OCI-LY1 (cell line): ENCODE measurements at regions not wholly inside any gene's neighbourhood (a gene's known extent, or its start where the extent isn't known, plus 50 kb on each side); places are given as distances from the start of the nearest gene placed in this dataset.

ENCODE experiments used
- H2AFZ ChIP-seq: fragments of 200-600 bp; sonication (generic), shearing (Covaris generic); 2 replicates; pipeline ENCODE4 v1.6.0; 2014; ENCODE audit warnings: antibody characterized with exemption, mild to moderate bottlenecking, low read length
- H3F3A ChIP-seq: fragments of 200-600 bp; sonication (generic), shearing (Covaris generic); 2 replicates; pipeline ENCODE4 v1.6.0; 2014; ENCODE audit warnings: mild to moderate bottlenecking, antibody characterized with exemption, low read length, moderate library complexity; ENCODE audit not compliant: insufficient read depth
- H3K27ac ChIP-seq: fragments of 200-600 bp; sonication (generic); 2 replicates; pipeline ENCODE4 v1.5.1; 2014; ENCODE audit warnings: low read length, mixed run types, mild to moderate bottlenecking, low read depth; ENCODE audit not compliant: poor library complexity, severe bottlenecking
- H3K27me3 ChIP-seq: fragments of 200-600 bp; sonication (generic); 2 replicates; pipeline ENCODE4 v1.6.0; 2014; ENCODE audit warnings: antibody characterized with exemption, mild to moderate bottlenecking, low read length, moderate library complexity; ENCODE audit not compliant: insufficient read depth
- H3K36me3 ChIP-seq: fragments of 200-600 bp; sonication (generic); 2 replicates; pipeline ENCODE4 v1.6.1; 2014; ENCODE audit warnings: mild to moderate bottlenecking, antibody characterized with exemption, low read length, moderate library complexity, mixed read lengths; ENCODE audit not compliant: insufficient read depth
- H3K4me1 ChIP-seq: fragments of 200-600 bp; sonication (generic); 2 replicates; pipeline ENCODE4 v1.5.1; 2014; ENCODE audit warnings: mild to moderate bottlenecking, low read length, moderate library complexity; ENCODE audit not compliant: insufficient read depth, severe bottlenecking
- H3K4me2 ChIP-seq: fragments of 200-600 bp; sonication (generic), shearing (Covaris generic); 2 replicates; pipeline ENCODE4 v1.6.1; 2014; ENCODE audit warnings: low read length
- H3K4me3 ChIP-seq: fragments of 200-600 bp; sonication (generic); 2 replicates; pipeline ENCODE4 v1.5.1; 2014; ENCODE audit warnings: low read length, low read depth, mild to moderate bottlenecking, mixed read lengths; ENCODE audit not compliant: poor library complexity, severe bottlenecking
- H3K79me2 ChIP-seq: fragments of 200-600 bp; shearing (Covaris generic); 2 replicates; pipeline ENCODE4 v1.6.1; 2016; ENCODE audit warnings: mixed run types, low read length, mixed read lengths; ENCODE audit not compliant: insufficient read depth
- H3K9ac ChIP-seq: fragments of 200-600 bp; sonication (generic), shearing (Covaris generic); 2 replicates; pipeline ENCODE4 v1.6.1; 2014; ENCODE audit warnings: mild to moderate bottlenecking, low read length, mixed read lengths
- H3K9me2 ChIP-seq: fragments of 200-600 bp; sonication (generic), shearing (Covaris generic); 2 replicates; pipeline ENCODE4 v1.6.1; 2014; ENCODE audit warnings: low read depth, mild to moderate bottlenecking, low read length, mixed read lengths
- H3K9me3 ChIP-seq: fragments of 200-600 bp; shearing (Covaris generic); 2 replicates; pipeline ENCODE4 v1.6.1; 2014; ENCODE audit warnings: low read length, mixed read lengths
- H4K20me1 ChIP-seq: fragments of 200-600 bp; sonication (generic), shearing (Covaris generic); 2 replicates; pipeline ENCODE4 v1.6.0; 2016; ENCODE audit warnings: mild to moderate bottlenecking, low read length; ENCODE audit not compliant: insufficient read depth
- EZH2 ChIP-seq: fragments of 200-600 bp; sonication (generic), shearing (Covaris generic); IDR thresholded peaks from 2 replicates; pipeline ENCODE4 v1.8.0; 2017; ENCODE audit warnings: borderline replicate concordance, mixed run types, mild to moderate bottlenecking, antibody characterized with exemption, low read length, moderate library complexity, mixed read lengths
- TF ChIP-seq, protein P1 (sequence below): fragments of 200-600 bp; sonication (generic), shearing (Covaris generic); IDR thresholded peaks from 2 replicates; pipeline ENCODE4 v1.5.1; 2017; ENCODE audit warnings: mild to moderate bottlenecking, antibody characterized with exemption, low read length, moderate library complexity, mixed read lengths

DNA sequence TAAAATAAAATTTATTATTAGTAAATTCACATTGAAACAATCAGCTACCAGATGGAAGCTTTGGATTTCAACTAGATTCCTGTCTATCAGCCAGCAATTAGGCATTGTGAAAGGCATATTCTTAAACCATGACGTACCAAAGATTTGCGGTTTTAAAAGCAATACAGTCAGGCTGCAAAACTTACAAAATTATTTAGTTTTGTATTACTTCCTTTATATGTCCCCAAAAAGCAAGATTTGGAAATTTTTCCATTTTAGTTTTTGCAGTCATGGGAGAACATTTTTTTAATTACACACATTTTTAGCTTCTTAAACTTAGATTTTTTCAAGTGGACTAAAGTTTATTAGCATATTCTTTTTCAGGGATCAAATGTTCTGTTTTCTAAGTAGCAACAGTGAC, 225.0 kb upstream of the KITLG start:
- no peaks in the 10 kb centered on the region for H3K79me2 ChIP-seq
- H3K4me3 ChIP-seq: no peak overlapping the region
- H2AFZ ChIP-seq: no peak overlapping the region
- no peaks in the 10 kb centered on the region for H3F3A ChIP-seq
- no peak overlapping the region for H3K27ac ChIP-seq
- no peaks in the 10 kb centered on the region for H3K27me3 ChIP-seq
- H3K9ac ChIP-seq: no peak overlapping the region
- H4K20me1 ChIP-seq: no peaks in the 10 kb centered on the region
- H3K9me2 ChIP-seq: no peaks in the 10 kb centered on the region
- no peaks in the 10 kb centered on the region for H3K4me1 ChIP-seq
- H3K36me3 ChIP-seq: no peaks in the 10 kb centered on the region
- H3K4me2 ChIP-seq: no peak overlapping the region
- no peaks in the 10 kb centered on the region for H3K9me3 ChIP-seq
- TF ChIP-seq, protein P1, sequence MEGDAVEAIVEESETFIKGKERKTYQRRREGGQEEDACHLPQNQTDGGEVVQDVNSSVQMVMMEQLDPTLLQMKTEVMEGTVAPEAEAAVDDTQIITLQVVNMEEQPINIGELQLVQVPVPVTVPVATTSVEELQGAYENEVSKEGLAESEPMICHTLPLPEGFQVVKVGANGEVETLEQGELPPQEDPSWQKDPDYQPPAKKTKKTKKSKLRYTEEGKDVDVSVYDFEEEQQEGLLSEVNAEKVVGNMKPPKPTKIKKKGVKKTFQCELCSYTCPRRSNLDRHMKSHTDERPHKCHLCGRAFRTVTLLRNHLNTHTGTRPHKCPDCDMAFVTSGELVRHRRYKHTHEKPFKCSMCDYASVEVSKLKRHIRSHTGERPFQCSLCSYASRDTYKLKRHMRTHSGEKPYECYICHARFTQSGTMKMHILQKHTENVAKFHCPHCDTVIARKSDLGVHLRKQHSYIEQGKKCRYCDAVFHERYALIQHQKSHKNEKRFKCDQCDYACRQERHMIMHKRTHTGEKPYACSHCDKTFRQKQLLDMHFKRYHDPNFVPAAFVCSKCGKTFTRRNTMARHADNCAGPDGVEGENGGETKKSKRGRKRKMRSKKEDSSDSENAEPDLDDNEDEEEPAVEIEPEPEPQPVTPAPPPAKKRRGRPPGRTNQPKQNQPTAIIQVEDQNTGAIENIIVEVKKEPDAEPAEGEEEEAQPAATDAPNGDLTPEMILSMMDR: no peak
- no peak for TF ChIP-seq EZH2

DNA sequence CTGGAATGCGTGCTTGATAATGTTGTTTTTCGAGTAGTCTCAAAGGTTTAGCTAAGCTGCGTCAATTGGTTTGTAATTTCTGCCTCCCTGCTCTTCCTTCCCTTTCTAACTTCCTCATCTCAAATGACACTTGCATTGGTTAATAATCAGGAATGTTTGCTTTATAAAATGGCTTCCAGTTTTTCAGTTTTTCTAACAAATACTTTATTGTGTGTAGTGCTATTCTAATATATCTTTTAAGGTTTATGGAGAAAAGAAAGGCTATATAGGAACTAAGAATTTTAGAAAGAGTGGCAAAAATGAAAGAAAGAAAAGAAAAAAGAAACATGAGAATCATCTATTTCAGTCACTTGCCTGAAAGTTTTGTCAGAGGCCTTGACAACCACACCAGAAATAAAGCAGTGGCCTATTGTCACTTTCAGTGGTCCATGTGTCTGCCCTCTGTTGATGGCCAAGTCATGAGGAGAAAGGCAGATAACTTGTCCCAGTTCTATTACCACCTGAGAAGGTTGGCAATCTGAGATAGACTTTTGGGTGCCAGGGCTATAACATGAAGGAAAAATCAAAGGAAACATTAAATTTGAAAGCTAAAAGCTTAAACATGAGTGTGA, 221.9 kb upstream of the KITLG start:
- H3K9me2 ChIP-seq: no peaks in the 10 kb centered on the region
- H3K79me2 ChIP-seq: no peaks in the 10 kb centered on the region
- no peaks in the 10 kb centered on the region for H3K27me3 ChIP-seq
- no peaks in the 10 kb centered on the region for H3K4me1 ChIP-seq
- TF ChIP-seq EZH2: no peak
- TF ChIP-seq, protein P1: no peak
- no peaks in the 10 kb centered on the region for H3F3A ChIP-seq
- H2AFZ ChIP-seq: no peak overlapping the region
- H3K9me3 ChIP-seq: no peaks in the 10 kb centered on the region
- no peak overlapping the region for H3K9ac ChIP-seq
- no peaks in the 10 kb centered on the region for H4K20me1 ChIP-seq
- H3K4me3 ChIP-seq: no peak overlapping the region
- H3K36me3 ChIP-seq: no peaks in the 10 kb centered on the region
- no peak overlapping the region for H3K27ac ChIP-seq
- H3K4me2 ChIP-seq: no peak overlapping the region

DNA sequence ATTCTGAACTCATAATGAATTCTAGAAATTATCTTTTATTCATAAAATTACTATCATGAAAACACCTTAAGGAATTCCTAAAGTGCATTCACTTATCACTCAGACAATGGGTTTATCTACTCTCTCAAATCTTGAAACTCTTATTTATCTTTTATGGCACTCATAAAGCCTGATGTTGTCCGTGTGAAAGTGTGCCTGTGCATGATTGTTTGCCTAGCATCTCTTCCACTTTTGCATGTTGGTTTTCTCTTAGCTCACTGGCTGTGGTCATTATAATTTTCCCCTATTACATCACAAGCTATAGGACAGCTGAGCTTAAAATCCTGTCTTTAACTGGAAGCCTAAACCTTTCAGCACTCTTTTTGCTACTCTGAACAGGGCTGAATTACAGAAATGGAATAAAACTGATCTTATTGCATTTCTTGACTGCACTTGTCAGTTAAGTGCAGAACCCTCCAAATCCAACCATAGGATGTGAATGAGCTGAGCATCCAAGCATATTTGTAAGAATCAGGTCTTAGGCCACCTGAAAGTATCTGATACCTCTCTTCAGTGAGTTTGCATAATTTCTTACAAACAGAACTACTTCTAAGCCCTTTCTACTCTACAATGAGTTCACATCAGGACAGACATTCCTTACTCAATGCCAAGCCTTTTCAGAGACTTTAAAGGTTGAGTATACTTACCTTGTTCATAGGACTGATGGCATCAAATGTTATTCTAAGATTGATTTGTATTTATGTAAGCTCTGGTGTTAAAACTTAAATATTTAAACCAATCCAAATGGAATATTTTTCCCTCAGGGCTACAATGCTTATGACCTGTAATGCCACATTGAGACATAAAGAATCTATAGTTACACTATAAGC, 221.2 kb upstream of the KITLG start:
- Histone ChIP-seq H2AFZ (no peak overlapping the region), H3K36me3 (no peaks in the 10 kb centered on the region), H3K9me2 (no peaks in the 10 kb centered on the region), H3K4me3 (no peak overlapping the region), H3K9ac (no peak overlapping the region), H3K4me2 (no peak overlapping the region), H3F3A (no peaks in the 10 kb centered on the region), H3K9me3 (no peaks in the 10 kb centered on the region), H3K4me1 (no peaks in the 10 kb centered on the region), H4K20me1 (no peaks in the 10 kb centered on the region), H3K79me2 (no peaks in the 10 kb centered on the region), H3K27ac (no peak overlapping the region), H3K27me3 (no peaks in the 10 kb centered on the region)
- TF ChIP-seq, protein P1: no peak
- TF ChIP-seq EZH2: no peak
